Neural cell (in vitro differentiated cells): ENCODE measurements at regions not wholly inside any gene's neighbourhood (a gene's known extent, or its start where the extent isn't known, plus 50 kb on each side); places are given as distances from the start of the nearest gene placed in this dataset.

Experiments used
- H2AFZ ChIP-seq: fragments of 200-600, 300-800 bp; sonication (generic), shearing (Covaris generic); 2 replicates; pipeline ENCODE4 v1.6.0; 2014; ENCODE audit warnings: low read depth, mild to moderate bottlenecking, antibody characterized with exemption, low read length, moderate library complexity
- H3F3A ChIP-seq: fragments of 200-600 bp; shearing (Covaris generic); 2 replicates; pipeline ENCODE4 v1.6.1; 2016; ENCODE audit warnings: mild to moderate bottlenecking, moderate library complexity, mixed read lengths, antibody characterized with exemption, low read length; ENCODE audit not compliant: insufficient read depth, poor library complexity, severe bottlenecking
- H3K27ac ChIP-seq: fragments of 200-600, 300-800 bp; sonication (generic), shearing (Covaris generic); 2 replicates; pipeline ENCODE4 v1.5.1; 2014; ENCODE audit warnings: mild to moderate bottlenecking, low read length, moderate library complexity
- H3K27me3 ChIP-seq: fragments of 300-800, 200-600 bp; sonication (generic), shearing (Covaris generic); 2 replicates; pipeline ENCODE4 v1.6.0; 2014; ENCODE audit warnings: mild to moderate bottlenecking, low read depth, low read length, moderate library complexity; ENCODE audit not compliant: insufficient read depth
- H3K36me3 ChIP-seq: fragments of 300-800, 200-600 bp; sonication (generic), shearing (Covaris generic); 2 replicates; pipeline ENCODE4 v1.5.1; 2014; ENCODE audit warnings: mild to moderate bottlenecking, antibody characterized with exemption, low read length, moderate library complexity; ENCODE audit not compliant: insufficient read depth
- H3K4me2 ChIP-seq: fragments of 300-800, 200-600 bp; sonication (generic), shearing (Covaris generic); 2 replicates; pipeline ENCODE4 v1.6.0; 2014; ENCODE audit warnings: mild to moderate bottlenecking, low read length
- H3K4me3 ChIP-seq: fragments of 300-800, 200-600 bp; sonication (generic), shearing (Covaris generic); 2 replicates; pipeline ENCODE4 v1.5.1; 2014; ENCODE audit warnings: mild to moderate bottlenecking, low read length, moderate library complexity
- H3K79me2 ChIP-seq: fragments of 200-600 bp; shearing (Covaris generic); replicated peaks from 2 replicates; pipeline ENCODE4 v1.6.0; 2014; ENCODE audit warnings: mild to moderate bottlenecking, low read length, moderate library complexity; ENCODE audit not compliant: insufficient read depth
- H3K9ac ChIP-seq: fragments of 300-800, 200-600 bp; sonication (generic), shearing (Covaris generic); 2 replicates; pipeline ENCODE4 v1.6.1; 2016; ENCODE audit warnings: mild to moderate bottlenecking, low read length, mixed read lengths
- H3K9me2 ChIP-seq: fragments of 200-600 bp; shearing (Covaris generic); 2 replicates; pipeline ENCODE4 v1.6.1; 2016; ENCODE audit warnings: mild to moderate bottlenecking, low read length, mixed read lengths; ENCODE audit not compliant: insufficient read depth
- H3K9me3 ChIP-seq: fragments of 200-600, 300-800 bp; sonication (generic), shearing (Covaris generic); 2 replicates; pipeline ENCODE4 v1.6.1; 2016; ENCODE audit warnings: mild to moderate bottlenecking, mixed run types, low read length, moderate library complexity, mixed read lengths
- H4K20me1 ChIP-seq: fragments of 200-600 bp; shearing (Covaris generic); 2 replicates; pipeline ENCODE4 v1.6.1; 2016; ENCODE audit warnings: mild to moderate bottlenecking, mixed run types; ENCODE audit not compliant: insufficient read depth
- EP300 ChIP-seq: fragments of 450-650 bp; conservative IDR thresholded peaks from 2 replicates; pipeline ENCODE4 v1.6.1; 2014; ENCODE audit warnings: antibody characterized with exemption, mild to moderate bottlenecking, moderate library complexity; ENCODE audit not compliant: poor library complexity, severe bottlenecking
- MXI1 ChIP-seq: fragments of 450-650 bp; conservative IDR thresholded peaks from 2 replicates; pipeline ENCODE4 v1.6.1; 2014; ENCODE audit warnings: antibody characterized with exemption, mild to moderate bottlenecking; ENCODE audit not compliant: poor library complexity, severe bottlenecking
- POLR2AphosphoS5 ChIP-seq: IDR thresholded peaks from 2 replicates; pipeline ENCODE4 v1.6.1; 2012
- RAD21 ChIP-seq: fragments of 450-650 bp; conservative IDR thresholded peaks from 2 replicates; pipeline ENCODE4 v1.6.1; 2014; ENCODE audit warnings: antibody characterized with exemption, mild to moderate bottlenecking, moderate library complexity
- SMC3 ChIP-seq: fragments of 450-650 bp; conservative IDR thresholded peaks from 2 replicates; pipeline ENCODE4 v1.6.1; 2014; ENCODE audit warnings: antibody characterized with exemption, mild to moderate bottlenecking, moderate library complexity; ENCODE audit not compliant: poor library complexity
- TAF1 ChIP-seq: IDR thresholded peaks from 2 replicates; pipeline ENCODE4 v1.6.1; 2012; ENCODE audit warnings: low read depth
- TF ChIP-seq, protein P1 (sequence below): fragments of 450-650 bp; IDR thresholded peaks from 2 replicates; pipeline ENCODE4 v1.5.1; 2014; ENCODE audit warnings: antibody characterized with exemption, mild to moderate bottlenecking, moderate library complexity; ENCODE audit not compliant: poor library complexity, severe bottlenecking
- TF ChIP-seq, protein P2 (sequence below): IDR thresholded peaks from 2 replicates; pipeline ENCODE4 v1.6.1; 2012; ENCODE audit warnings: borderline replicate concordance

DNA sequence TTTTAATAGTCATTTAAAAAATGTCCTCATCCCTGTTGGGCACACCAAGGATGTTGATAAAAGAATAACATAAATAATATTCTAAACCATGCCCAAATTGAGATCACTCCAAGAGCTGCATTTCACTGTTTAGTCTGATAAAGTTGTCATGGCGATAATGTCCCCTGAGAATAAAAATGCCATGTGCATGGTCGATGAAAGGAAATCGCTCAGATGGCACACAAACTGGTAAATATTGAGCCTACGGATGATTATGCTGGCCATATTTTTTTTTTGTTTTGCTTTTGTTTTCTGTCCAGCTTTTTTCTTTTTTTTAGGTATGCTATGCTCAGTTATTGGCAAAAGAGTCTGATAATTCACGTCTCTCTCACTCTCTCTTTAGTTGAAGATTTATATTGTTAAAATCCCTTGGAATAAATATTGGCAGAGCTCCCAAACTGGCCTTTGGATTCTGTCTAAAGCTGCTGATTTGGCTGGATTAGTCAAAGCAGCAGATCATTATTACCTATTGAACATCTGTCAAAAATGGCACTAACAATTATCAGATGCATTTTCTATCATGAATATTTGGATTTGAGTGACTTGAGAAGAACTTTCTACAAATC is 643.8 kb downstream of the SQOR start:
- peak overlapping the region; percentile 18 for H3K4me2 ChIP-seq
- TF ChIP-seq EP300 (peak; percentile 33), POLR2AphosphoS5 (peak; percentile 19), TAF1 (no peak)
- H3K4me3 ChIP-seq = peak overlapping the region; percentile 27
- H4K20me1 ChIP-seq = no peaks in the 10 kb centered on the region
- H3F3A ChIP-seq = peaks cover 4% of the 10 kb centered on the region
- H3K36me3 ChIP-seq = no peaks in the 10 kb centered on the region
- H2AFZ ChIP-seq = no peak overlapping the region
- no peaks in the 10 kb centered on the region for H3K27me3 ChIP-seq
- no peaks in the 10 kb centered on the region for H3K9me2 ChIP-seq
- H3K27ac ChIP-seq = peak overlapping the region; percentile 80
- no peaks in the 10 kb centered on the region for H3K79me2 ChIP-seq
- no peaks in the 10 kb centered on the region for H3K9me3 ChIP-seq
- H3K9ac ChIP-seq = peak overlapping the region; percentile 6

DNA sequence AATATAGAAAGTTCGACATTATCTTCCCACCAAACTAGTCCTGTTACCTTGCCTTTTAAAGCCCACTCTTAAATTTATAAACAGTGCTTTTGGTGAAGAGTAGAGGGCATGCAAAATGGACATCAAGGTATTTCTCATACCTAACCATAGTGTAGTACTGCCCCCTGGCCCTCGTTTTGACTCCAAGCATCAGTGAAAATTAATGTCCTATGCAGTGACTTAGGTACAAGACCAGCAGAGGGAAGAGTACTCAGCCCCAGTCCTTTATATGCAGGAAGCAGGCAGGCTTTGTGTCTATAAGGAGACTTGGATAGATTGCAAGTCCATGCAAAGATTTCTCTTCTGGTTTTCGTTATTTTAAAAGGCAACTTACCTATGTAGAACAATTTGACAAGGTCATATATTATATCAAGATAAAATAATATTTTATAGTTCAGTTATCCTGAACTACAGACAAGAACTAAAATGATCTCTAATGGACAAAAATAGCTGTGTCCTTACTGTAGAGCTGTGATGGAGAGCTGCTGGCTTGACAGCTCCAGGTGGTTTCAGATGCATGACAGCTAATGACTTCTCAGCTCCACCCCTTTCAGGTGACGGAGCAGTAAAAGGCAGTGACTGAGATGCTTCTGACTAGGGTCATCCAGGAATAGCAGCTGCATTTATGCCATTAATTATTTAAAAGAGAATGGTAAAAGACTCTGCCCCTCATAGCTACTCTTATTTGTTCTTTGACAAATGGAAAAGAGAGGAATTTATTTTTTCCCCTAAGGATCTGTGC is 646.1 kb downstream of the SQOR start:
- no peaks in the 10 kb centered on the region for H3K9me2 ChIP-seq
- peak overlapping the region; percentile 17 for H3K4me2 ChIP-seq
- H3K9me3 ChIP-seq = peaks cover 3% of the 10 kb centered on the region
- peak overlapping the region; percentile 13 for H3K9ac ChIP-seq
- H2AFZ ChIP-seq = no peak overlapping the region
- no peaks in the 10 kb centered on the region for H4K20me1 ChIP-seq
- H3K36me3 ChIP-seq = no peaks in the 10 kb centered on the region
- TF ChIP-seq, protein P1, sequence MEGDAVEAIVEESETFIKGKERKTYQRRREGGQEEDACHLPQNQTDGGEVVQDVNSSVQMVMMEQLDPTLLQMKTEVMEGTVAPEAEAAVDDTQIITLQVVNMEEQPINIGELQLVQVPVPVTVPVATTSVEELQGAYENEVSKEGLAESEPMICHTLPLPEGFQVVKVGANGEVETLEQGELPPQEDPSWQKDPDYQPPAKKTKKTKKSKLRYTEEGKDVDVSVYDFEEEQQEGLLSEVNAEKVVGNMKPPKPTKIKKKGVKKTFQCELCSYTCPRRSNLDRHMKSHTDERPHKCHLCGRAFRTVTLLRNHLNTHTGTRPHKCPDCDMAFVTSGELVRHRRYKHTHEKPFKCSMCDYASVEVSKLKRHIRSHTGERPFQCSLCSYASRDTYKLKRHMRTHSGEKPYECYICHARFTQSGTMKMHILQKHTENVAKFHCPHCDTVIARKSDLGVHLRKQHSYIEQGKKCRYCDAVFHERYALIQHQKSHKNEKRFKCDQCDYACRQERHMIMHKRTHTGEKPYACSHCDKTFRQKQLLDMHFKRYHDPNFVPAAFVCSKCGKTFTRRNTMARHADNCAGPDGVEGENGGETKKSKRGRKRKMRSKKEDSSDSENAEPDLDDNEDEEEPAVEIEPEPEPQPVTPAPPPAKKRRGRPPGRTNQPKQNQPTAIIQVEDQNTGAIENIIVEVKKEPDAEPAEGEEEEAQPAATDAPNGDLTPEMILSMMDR = peak; percentile 71
- TF ChIP-seq, protein P2, sequence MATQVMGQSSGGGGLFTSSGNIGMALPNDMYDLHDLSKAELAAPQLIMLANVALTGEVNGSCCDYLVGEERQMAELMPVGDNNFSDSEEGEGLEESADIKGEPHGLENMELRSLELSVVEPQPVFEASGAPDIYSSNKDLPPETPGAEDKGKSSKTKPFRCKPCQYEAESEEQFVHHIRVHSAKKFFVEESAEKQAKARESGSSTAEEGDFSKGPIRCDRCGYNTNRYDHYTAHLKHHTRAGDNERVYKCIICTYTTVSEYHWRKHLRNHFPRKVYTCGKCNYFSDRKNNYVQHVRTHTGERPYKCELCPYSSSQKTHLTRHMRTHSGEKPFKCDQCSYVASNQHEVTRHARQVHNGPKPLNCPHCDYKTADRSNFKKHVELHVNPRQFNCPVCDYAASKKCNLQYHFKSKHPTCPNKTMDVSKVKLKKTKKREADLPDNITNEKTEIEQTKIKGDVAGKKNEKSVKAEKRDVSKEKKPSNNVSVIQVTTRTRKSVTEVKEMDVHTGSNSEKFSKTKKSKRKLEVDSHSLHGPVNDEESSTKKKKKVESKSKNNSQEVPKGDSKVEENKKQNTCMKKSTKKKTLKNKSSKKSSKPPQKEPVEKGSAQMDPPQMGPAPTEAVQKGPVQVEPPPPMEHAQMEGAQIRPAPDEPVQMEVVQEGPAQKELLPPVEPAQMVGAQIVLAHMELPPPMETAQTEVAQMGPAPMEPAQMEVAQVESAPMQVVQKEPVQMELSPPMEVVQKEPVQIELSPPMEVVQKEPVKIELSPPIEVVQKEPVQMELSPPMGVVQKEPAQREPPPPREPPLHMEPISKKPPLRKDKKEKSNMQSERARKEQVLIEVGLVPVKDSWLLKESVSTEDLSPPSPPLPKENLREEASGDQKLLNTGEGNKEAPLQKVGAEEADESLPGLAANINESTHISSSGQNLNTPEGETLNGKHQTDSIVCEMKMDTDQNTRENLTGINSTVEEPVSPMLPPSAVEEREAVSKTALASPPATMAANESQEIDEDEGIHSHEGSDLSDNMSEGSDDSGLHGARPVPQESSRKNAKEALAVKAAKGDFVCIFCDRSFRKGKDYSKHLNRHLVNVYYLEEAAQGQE = no peak
- TF ChIP-seq RAD21 (peak; percentile 74), EP300 (peak; percentile 64), MXI1 (no peak), POLR2AphosphoS5 (peak; percentile 60), SMC3 (peak; percentile 75)
- peak overlapping the region; percentile 14 for H3K4me3 ChIP-seq
- H3K27me3 ChIP-seq = no peaks in the 10 kb centered on the region
- no peaks in the 10 kb centered on the region for H3K79me2 ChIP-seq
- H3F3A ChIP-seq = peaks cover 4% of the 10 kb centered on the region
- peak overlapping the region; percentile 80 for H3K27ac ChIP-seq
